ENCODE measurements at regions not wholly inside any gene's neighbourhood (a gene's known extent, or its start where the extent isn't known, plus 50 kb on each side); places are given as distances from the start of the nearest gene placed in this dataset.

GRCh38 chr3:113110267-113110666, 101.1 kb upstream of the BOC start:
- Mint-ChIP-seq H3K9me3 (no peaks in the 10 kb centered on the region), H3K27me3 (no peaks in the 10 kb centered on the region), H3K4me1 (no peaks in the 10 kb centered on the region), H3K4me3 (no peak overlapping the region), H3K36me3 (peaks cover 2% of the 10 kb centered on the region), H3K27ac (no peak overlapping the region)

GRCh38 chr3:113111011-113111707, 100.2 kb upstream of the BOC start:
- Mint-ChIP-seq H3K4me1 (no peaks in the 10 kb centered on the region), H3K36me3 (peaks cover 2% of the 10 kb centered on the region), H3K27ac (peak overlapping the region in 1 of 3 donors; percentile 71), H3K27me3 (no peaks in the 10 kb centered on the region), H3K4me3 (no peak overlapping the region), H3K9me3 (no peaks in the 10 kb centered on the region)

- H3K4me1 Mint-ChIP-seq, result no peaks in the 10 kb centered on the region
- H3K27ac Mint-ChIP-seq, result no peak overlapping the region
- no peaks in the 10 kb centered on the region for H3K27me3 Mint-ChIP-seq
- no peak overlapping the region for H3K4me3 Mint-ChIP-seq
- H3K9me3 Mint-ChIP-seq, result no peaks in the 10 kb centered on the region
- peaks cover 2% of the 10 kb centered on the region for H3K36me3 Mint-ChIP-seq
These were observed 98.0 kb upstream of the BOC start for GRCh38 chr3:113113361-113113760.

GRCh38 chr3:113117511-113118234, 93.7 kb upstream of the BOC start:
- H3K4me3 Mint-ChIP-seq, result no peak overlapping the region
- H3K9me3 Mint-ChIP-seq, result no peaks in the 10 kb centered on the region
- no peaks in the 10 kb centered on the region for H3K36me3 Mint-ChIP-seq
- H3K4me1 Mint-ChIP-seq, result peaks cover 0 to 1% (median 0%) of the 10 kb centered on the region in 3 donors
- H3K27me3 Mint-ChIP-seq, result no peaks in the 10 kb centered on the region
- H3K27ac Mint-ChIP-seq, result no peak overlapping the region

- Mint-ChIP-seq H3K27me3 (no peaks in the 10 kb centered on the region), H3K4me1 (peaks cover 0 to 1% (median 0%) of the 10 kb centered on the region in 3 donors), H3K36me3 (no peaks in the 10 kb centered on the region), H3K27ac (no peak overlapping the region), H3K9me3 (no peaks in the 10 kb centered on the region), H3K4me3 (no peak overlapping the region)
These were observed 93.0 kb upstream of the BOC start for GRCh38 chr3:113118336-113118735.

GRCh38 chr3:113124256-113124830, 87.0 kb upstream of the BOC start:
- peaks cover 2% of the 10 kb centered on the region for H3K36me3 Mint-ChIP-seq
- H3K4me3 Mint-ChIP-seq, result no peak overlapping the region
- no peaks in the 10 kb centered on the region for H3K9me3 Mint-ChIP-seq
- no peaks in the 10 kb centered on the region for H3K27me3 Mint-ChIP-seq
- H3K27ac Mint-ChIP-seq, result peak overlapping the region in 1 of 3 donors; percentile 59
- peaks cover 0 to 1% (median 0%) of the 10 kb centered on the region in 3 donors for H3K4me1 Mint-ChIP-seq

- Mint-ChIP-seq H3K36me3 (peaks cover 2% of the 10 kb centered on the region), H3K27ac (peak overlapping the region in 1 of 3 donors; percentile 27), H3K9me3 (no peaks in the 10 kb centered on the region), H3K4me1 (peaks cover 0 to 1% (median 0%) of the 10 kb centered on the region in 3 donors), H3K4me3 (no peak overlapping the region), H3K27me3 (no peaks in the 10 kb centered on the region)
These were observed 85.4 kb upstream of the BOC start for GRCh38 chr3:113125951-113126350.

GRCh38 chr3:113128386-113129015, 82.9 kb upstream of the BOC start:
- Mint-ChIP-seq H3K4me1 (no peaks in the 10 kb centered on the region), H3K4me3 (no peak overlapping the region), H3K36me3 (peaks cover 2% of the 10 kb centered on the region), H3K27me3 (no peaks in the 10 kb centered on the region), H3K9me3 (no peaks in the 10 kb centered on the region), H3K27ac (no peak overlapping the region)

- no peaks in the 10 kb centered on the region for H3K4me1 Mint-ChIP-seq
- no peak overlapping the region for H3K27ac Mint-ChIP-seq
- no peaks in the 10 kb centered on the region for H3K9me3 Mint-ChIP-seq
- no peak overlapping the region for H3K4me3 Mint-ChIP-seq
- H3K36me3 Mint-ChIP-seq, result peaks cover 2% of the 10 kb centered on the region
- H3K27me3 Mint-ChIP-seq, result no peaks in the 10 kb centered on the region
These were observed 82.2 kb upstream of the BOC start for GRCh38 chr3:113129168-113129567.

GRCh38 chr3:113132571-113132996, 78.8 kb upstream of the BOC start:
- H3K4me1 Mint-ChIP-seq, result peaks cover 0 to 1% (median 0%) of the 10 kb centered on the region in 3 donors
- no peaks in the 10 kb centered on the region for H3K27me3 Mint-ChIP-seq
- no peak overlapping the region for H3K27ac Mint-ChIP-seq
- peaks cover 0 to under 1% (median 0%) of the 10 kb centered on the region in 3 donors for H3K9me3 Mint-ChIP-seq
- peaks cover 2% of the 10 kb centered on the region for H3K36me3 Mint-ChIP-seq
- H3K4me3 Mint-ChIP-seq, result no peak overlapping the region

GRCh38 chr3:113133140-113133539, 78.2 kb upstream of the BOC start:
- Mint-ChIP-seq H3K4me1 (peaks cover 0 to 1% (median 0%) of the 10 kb centered on the region in 3 donors), H3K27me3 (no peaks in the 10 kb centered on the region), H3K4me3 (no peak overlapping the region)

GRCh38 chr3:113136071-113136470, 75.3 kb upstream of the BOC start:
- no peak overlapping the region for H3K27ac Mint-ChIP-seq
- H3K27me3 Mint-ChIP-seq, result no peaks in the 10 kb centered on the region
- H3K9me3 Mint-ChIP-seq, result peaks cover 0 to 4% (median 0%) of the 10 kb centered on the region in 3 donors
- H3K36me3 Mint-ChIP-seq, result peaks cover 2% of the 10 kb centered on the region
- H3K4me1 Mint-ChIP-seq, result peaks cover 0 to 3% (median 2%) of the 10 kb centered on the region in 3 donors
- H3K4me3 Mint-ChIP-seq, result no peak overlapping the region

More at GRCh38 chr3:113133140-113133539, 78.2 kb upstream of the BOC start:
- peaks cover 0 to 2% (median 0%) of the 10 kb centered on the region in 3 donors for H3K9me3 Mint-ChIP-seq
- H3K36me3 Mint-ChIP-seq, result peaks cover 2% of the 10 kb centered on the region
- H3K27ac Mint-ChIP-seq, result no peak overlapping the region

GRCh38 chr3:113136544-113136943, 74.8 kb upstream of the BOC start:
- Mint-ChIP-seq H3K27ac (no peak overlapping the region), H3K4me3 (no peak overlapping the region), H3K4me1 (peaks cover 0 to 3% (median 3%) of the 10 kb centered on the region in 3 donors), H3K36me3 (peaks cover 2% of the 10 kb centered on the region), H3K9me3 (peaks cover 0 to 4% (median 0%) of the 10 kb centered on the region in 3 donors), H3K27me3 (no peaks in the 10 kb centered on the region)

GRCh38 chr3:113138839-113139743, 72.3 kb upstream of the BOC start:
- peaks cover 2% of the 10 kb centered on the region for H3K36me3 Mint-ChIP-seq
- no peak overlapping the region for H3K4me3 Mint-ChIP-seq
- peaks cover 0 to 4% (median 0%) of the 10 kb centered on the region in 3 donors for H3K9me3 Mint-ChIP-seq
- no peak overlapping the region for H3K27ac Mint-ChIP-seq
- H3K4me1 Mint-ChIP-seq, result peaks cover 0 to 3% (median 3%) of the 10 kb centered on the region in 3 donors
- no peaks in the 10 kb centered on the region for H3K27me3 Mint-ChIP-seq
